Astrocyte of the hippocampus (primary cell): ENCODE measurements at regions not wholly inside any gene's neighbourhood (a gene's known extent, or its start where the extent isn't known, plus 50 kb on each side); places are given as distances from the start of the nearest gene placed in this dataset.

Experiments used
- DNase-seq: peaks from one replicate; pipeline ENCODE4 v3.0.0; 2011; ENCODE audit warnings: low read depth, low spot score

DNA sequence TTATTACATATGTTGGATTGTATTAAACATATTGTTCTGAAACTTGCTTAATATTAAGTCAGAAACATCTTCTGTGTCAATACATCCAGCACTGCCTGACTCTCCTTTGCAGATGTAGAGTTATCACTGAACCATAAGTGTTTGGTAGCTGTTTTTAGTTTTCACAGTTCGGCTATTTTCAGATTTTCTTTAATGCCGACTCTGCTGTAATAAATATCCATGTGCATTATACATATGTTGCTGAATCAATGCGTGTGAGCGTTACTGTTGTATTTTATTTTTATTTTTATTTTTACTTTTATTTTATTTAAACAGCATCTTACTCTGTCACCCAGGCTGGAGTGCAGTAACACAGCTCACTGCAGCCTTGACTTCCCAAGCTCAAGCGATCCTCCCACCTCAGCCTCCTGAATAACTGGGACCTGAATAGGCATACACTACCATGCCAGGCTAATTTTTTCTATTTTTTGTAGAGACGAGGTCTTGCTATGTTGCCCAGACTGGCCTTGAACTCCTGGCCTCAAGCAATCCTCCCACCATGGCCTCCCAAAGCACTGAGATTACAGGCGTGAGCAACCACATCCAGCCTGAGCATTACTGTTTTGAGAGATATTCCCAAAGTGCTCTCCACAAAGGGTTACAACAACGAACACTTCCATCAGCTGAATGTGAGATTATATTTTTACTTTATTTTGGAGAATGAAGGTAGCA is 50.7 kb upstream of the NOCT start:
- DNase-seq: no peak

DNA sequence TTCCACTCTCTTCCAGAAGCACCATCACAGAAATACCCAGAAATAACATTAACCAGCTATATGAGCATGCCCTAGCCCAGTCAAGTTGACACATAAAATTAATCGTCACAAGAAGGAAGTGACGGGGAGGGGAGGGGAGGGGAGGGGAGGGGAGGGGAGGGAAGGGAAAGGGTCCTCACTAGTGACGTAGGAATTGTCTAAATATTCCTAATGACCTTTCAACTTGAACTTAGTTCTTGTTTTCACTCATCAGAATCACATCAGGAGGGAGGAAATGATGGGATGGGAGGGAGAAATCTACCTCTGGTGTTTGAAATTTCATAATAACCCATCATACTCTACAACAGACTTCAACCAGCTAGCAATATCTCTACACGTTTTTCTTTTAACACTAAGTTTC is 52.2 kb upstream of the NOCT start:
- no peak for DNase-seq

GRCh38 chr4:138961664-138962063 is 53.9 kb upstream of the NOCT start:
- no peak for DNase-seq

GRCh38 chr4:138961129-138961528 is 54.5 kb upstream of the NOCT start:
- DNase-seq: no peak

- DNase-seq: no peak
These were observed 55.3 kb upstream of the NOCT start for GRCh38 chr4:138960175-138960710.

DNA sequence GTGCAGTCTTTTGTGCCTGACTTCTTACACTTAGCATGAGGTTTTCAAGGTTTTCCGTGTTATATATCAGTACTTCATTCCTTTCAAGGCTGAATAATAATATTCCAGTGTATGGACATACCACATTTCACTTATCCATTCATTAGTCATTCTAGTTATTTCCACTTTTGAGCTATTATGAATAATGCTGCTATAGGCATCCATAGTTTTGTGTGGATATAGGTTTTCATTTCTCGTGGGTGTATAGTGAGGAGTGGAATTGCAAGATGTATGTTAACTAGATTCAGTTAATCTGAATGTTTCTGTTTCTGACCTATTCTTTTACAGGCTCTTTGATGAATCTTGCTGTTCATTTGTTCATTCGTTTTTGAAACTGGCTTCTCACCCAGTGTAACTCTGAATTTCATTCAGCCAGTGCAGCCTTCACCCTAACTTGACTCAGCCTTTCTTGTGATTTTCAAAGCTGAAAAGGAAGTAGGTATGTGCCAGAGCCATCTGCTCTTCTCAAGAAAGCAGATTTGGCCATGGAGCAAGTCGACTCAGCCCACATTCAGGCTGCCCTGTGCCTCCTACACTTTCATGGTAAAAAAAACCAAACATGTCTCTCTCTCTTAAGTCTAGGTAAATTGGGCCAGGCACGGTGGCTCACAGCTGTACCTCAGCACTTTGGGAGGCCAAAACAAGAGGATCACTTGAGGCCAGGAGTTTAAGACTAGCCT is 56.3 kb upstream of the NOCT start:
- DNase-seq: no peak

- no peak for DNase-seq
These were observed 57.1 kb upstream of the NOCT start for GRCh38 chr4:138958519-138958918.

GRCh38 chr4:138957302-138957701 is 58.3 kb upstream of the NOCT start:
- DNase-seq: no peak

- DNase-seq: no peak
These were observed 61.2 kb upstream of the NOCT start for GRCh38 chr4:138954428-138954827.

GRCh38 chr4:138953961-138954371 is 61.6 kb upstream of the NOCT start:
- DNase-seq: peak; percentile 97

DNA sequence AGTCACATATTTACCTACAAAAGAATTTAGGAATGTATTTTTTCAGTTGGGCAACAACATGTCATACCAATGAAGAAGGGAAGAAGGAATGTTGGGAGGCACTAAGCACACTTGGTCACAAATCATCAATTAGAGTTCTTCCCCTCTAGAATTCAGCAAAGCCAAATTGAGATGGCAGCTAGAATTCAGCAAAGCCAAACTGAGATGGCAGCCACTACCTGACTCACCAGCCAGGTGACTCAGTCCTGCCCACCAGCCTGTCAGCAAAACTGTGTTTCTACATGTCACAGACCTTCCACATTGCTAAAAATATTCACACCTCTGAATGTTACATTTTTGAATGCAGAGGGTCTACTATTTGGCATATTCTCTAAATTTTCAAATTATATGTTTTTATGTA is 63.2 kb upstream of the NOCT start:
- DNase-seq: peak; percentile 74

- no peak for DNase-seq
These were observed 63.8 kb upstream of the NOCT start for GRCh38 chr4:138951764-138952163.

DNA sequence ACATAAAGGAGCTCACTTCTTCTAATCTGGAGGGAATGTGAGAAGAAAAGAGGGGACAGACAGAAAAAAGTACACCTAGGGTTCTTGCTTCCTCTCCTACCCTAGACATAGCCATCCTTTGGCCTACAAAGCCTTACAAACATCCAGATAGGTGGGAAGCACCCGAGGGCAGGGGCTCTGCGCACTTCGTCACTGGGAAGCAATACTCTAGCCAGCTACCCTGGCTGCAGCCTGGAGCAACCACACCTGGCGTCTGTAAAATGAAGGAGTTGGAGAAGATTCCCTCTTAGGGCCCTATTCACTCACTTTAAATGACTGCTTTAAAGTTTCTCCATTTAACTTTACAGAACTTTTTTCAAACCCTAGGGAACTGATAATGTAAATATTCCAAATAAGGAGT is 65.7 kb upstream of the NOCT start:
- no peak for DNase-seq

DNA sequence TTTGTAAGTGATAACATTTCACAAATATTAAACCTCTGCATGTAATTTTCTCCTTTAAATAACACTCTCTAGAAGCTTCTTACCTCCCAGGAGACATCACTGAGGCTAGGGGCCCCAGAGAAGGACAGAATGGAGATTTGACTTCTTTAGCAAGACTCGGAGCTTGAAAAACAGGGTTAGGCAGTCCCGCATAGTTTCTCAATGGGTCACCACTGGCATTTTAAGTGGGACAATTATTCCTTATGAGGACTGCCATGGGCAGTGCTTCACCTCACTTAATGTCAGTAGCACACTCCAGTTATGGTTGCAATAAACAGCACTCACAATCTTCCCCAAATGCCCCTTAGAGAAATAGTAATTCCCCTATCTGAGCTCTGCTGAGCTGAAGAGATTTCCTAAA is 66.7 kb upstream of the NOCT start:
- DNase-seq: no peak

GRCh38 chr4:138946306-138946705 is 69.3 kb upstream of the NOCT start:
- no peak for DNase-seq

DNA sequence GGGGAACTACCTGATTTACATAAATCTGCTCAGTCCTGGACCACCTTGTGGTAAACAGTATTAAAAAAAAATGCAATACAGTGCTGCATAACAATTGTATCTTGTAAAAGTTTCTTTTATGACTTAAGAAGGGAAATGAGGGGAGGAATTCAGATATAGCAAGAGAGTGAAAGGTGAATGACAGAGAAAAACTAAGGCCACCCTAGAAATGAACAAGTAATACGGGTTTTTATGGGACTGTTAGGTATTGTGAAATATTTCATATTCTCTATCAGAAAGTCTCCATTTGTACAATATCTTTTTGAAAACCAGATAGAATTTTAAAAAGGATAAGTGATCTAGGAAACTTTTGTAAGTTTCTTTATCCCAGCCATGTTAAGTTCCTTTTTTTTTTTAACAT is 69.7 kb upstream of the NOCT start:
- DNase-seq: no peak

GRCh38 chr4:138945401-138945800 is 70.2 kb upstream of the NOCT start:
- DNase-seq: no peak

- DNase-seq: no peak
These were observed 71.7 kb upstream of the NOCT start for GRCh38 chr4:138943893-138944292.

GRCh38 chr4:138941037-138941436 is 74.5 kb upstream of the NOCT start:
- no peak for DNase-seq

DNA sequence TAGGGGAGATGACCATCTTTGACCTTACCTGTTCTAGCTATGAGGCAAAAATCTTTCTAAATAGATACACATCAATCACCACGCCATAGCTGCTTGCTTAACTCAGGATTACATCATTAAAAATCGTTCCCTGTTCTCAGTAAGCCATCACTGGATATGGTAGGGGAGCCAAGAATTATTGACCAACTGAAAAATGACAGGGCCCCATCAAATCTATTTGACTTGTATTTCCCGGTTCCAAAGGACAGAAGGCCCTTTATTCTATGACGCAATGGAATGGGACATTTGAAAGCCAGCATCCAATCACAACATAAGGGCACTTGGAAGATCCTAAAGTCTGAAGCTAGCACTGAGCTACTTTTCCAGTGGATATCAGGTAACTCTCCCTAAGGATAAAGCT is 75.6 kb upstream of the NOCT start:
- no peak for DNase-seq

GRCh38 chr4:138938366-138938690 is 77.3 kb upstream of the NOCT start:
- peak; percentile 82 for DNase-seq

- no peak for DNase-seq
These were observed 80.3 kb upstream of the NOCT start for GRCh38 chr4:138935135-138935807.

DNA sequence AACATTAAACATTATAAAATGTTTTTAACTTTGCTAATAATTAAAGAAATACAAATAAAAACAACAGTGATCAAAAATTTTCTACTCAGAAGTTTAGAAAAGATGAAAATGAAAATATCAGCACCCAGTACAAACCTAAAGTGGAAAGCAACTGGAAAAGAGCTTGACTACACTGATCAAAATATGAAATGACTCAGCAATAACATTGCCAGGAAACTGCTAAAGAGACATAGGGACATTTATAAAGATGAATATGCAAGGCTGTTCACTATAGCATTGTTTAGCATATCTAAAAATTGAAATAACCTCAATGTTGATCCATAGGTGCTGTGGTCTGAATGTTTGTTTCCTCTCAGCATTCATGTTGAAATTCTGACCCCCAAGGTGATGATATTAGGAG is 88.5 kb upstream of the NOCT start:
- no peak for DNase-seq
